Lower leg skin (tissue), 3 donors: ENCODE measurements at regions not wholly inside any gene's neighbourhood (a gene's known extent, or its start where the extent isn't known, plus 50 kb on each side); places are given as distances from the start of the nearest gene placed in this dataset.

Source experiments
- CTCF ChIP-seq, 3 donors: fragments of 450-650 bp; IDR thresholded peaks; one replicate each; pipeline ENCODE4 v1.5.1; 2016; ENCODE audit warnings: antibody characterized with exemption in 3 of 3, mild to moderate bottlenecking in 3 of 3, moderate library complexity in 2 of 3
- POLR2A ChIP-seq, 2 donors: fragments of 450-650 bp; IDR thresholded peaks; one replicate each; pipeline ENCODE4 v1.6.1; 2016 to 2017; ENCODE audit warnings: antibody characterized with exemption in 2 of 2, mild to moderate bottlenecking in 1 of 2, moderate library complexity in 1 of 2

DNA sequence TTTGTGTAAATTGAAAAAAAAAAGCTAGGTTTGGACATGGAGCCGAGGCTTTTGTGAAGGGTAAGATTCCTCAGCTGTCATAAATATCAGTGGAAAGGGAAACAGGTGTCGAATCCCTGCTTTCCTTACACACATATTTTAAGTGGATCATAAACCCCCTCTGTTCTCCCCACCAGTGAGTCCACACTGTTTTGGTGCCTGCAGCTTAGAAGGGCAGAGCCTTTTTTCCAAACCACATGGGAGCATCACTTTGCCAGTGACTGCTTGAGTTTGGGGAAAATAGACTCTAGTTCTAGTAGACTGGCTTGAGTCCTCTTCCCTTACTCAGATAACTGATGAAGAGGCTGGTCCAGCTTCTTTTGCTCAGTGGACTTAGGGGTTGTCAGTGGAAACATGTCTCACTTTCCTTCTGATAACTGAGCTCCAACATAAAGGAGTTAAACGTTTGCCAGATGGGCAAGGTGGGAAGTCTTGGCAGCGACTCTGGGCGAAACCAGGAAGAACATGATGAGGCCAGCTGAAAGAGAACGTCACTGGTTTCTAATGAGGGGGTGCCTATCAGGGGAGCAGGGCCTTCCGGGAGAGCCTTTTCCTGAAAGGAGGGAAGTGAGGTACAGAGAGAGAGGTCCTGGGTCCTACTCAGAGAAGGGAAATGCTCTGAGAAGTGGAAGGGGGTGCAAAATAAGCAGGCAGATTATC is 168.1 kb upstream of the PARP11 start:
- TF ChIP-seq POLR2A (IDR thresholded peaks at IDR 0.05) (no peak), CTCF (IDR thresholded peaks at IDR 0.05) (no peak)
